B cell (primary cell): ENCODE measurements at regions not wholly inside any gene's neighbourhood (a gene's known extent, or its start where the extent isn't known, plus 50 kb on each side); places are given as distances from the start of the nearest gene placed in this dataset.

ENCODE experiments used
- ATAC-seq: fragments of 200-7000 bp; cut with Tn5 transposase; one replicate; pipeline ENCODE4 v1.10.0; 2021; ENCODE audit warnings: low read depth, mild to moderate bottlenecking, moderate number of reproducible peaks, moderate library complexity
- CTCF ChIA-PET: fragments of 350-600 bp; sonication (Branson Sonifier 250); formaldehyde crosslinking; loops from one replicate; lab custom pipeline; 2021; ENCODE audit warnings: antibody characterized with exemption, inconsistent platforms; lab: Charles Lee
- POLR2A ChIA-PET: fragments of 350-600 bp; sonication (Branson Sonifier 250); formaldehyde crosslinking; loops from one replicate; lab custom pipeline; 2021; ENCODE audit warnings: antibody characterized with exemption; lab: Charles Lee
- DNase-seq: peaks from one replicate; pipeline ENCODE4 v3.0.0; 2013
- H2AFZ ChIP-seq: 2 replicates; pipeline ENCODE4 v1.6.1; 2012; ENCODE audit warnings: mild to moderate bottlenecking, low read depth, low read length; ENCODE audit not compliant: insufficient read depth, poor library complexity, severe bottlenecking
- H3K27ac ChIP-seq, 2 donors: 1 replicate in 1 of 2; 2 replicates in 1 of 2; pipeline ENCODE4 v1.5.1; 2012 to 2013; ENCODE audit warnings: low read length in 2 of 2, mild to moderate bottlenecking in 2 of 2, moderate library complexity in 1 of 2
- H3K27me3 ChIP-seq, 4 experiments: fragments of 200-600 bp in 1 of 4; sonication (generic) in 1 of 4; replicated peaks in 1 of 4; 1 replicate in 2 of 4; 2 replicates in 2 of 4; pipeline versions ENCODE4 v1.6.1 to v1.7.0; 2013 to 2016; ENCODE audit warnings: low read length in 3 of 4, mild to moderate bottlenecking in 2 of 4, mixed read lengths in 1 of 4, moderate library complexity in 1 of 4; ENCODE audit not compliant: insufficient read depth in 4 of 4, control insufficient read depth in 3 of 4; ENCODE audit errors: control extremely low read depth in 1 of 4
- H3K36me3 ChIP-seq, 2 experiments: replicated peaks in 1 of 2; 1 replicate in 1 of 2; 2 replicates in 1 of 2; pipeline versions ENCODE4 v1.6.1 to v1.7.1; 2013; ENCODE audit warnings: low read length in 1 of 2; ENCODE audit not compliant: insufficient read depth in 2 of 2, control insufficient read depth in 1 of 2; ENCODE audit errors: control extremely low read depth in 1 of 2, extremely low read depth in 1 of 2
- H3K4me1 ChIP-seq, 2 donors: fragments of 200-600 bp in 1 of 2; sonication (generic) in 1 of 2; 1 replicate in 1 of 2; 2 replicates in 1 of 2; pipeline versions ENCODE4 v1.5.1 to v1.6.1; 2013 to 2017; ENCODE audit warnings: low read length in 2 of 2; ENCODE audit not compliant: control insufficient read depth in 2 of 2, insufficient read depth in 2 of 2
- H3K4me2 ChIP-seq: replicated peaks from 2 replicates; pipeline ENCODE3; 2012; ENCODE audit warnings: mild to moderate bottlenecking, low read depth, low read length; ENCODE audit not compliant: poor library complexity, severe bottlenecking
- H3K4me3 ChIP-seq, 5 experiments: fragments of 200-600 bp in 1 of 5; sonication (generic) in 1 of 5; 1 replicate in 3 of 5; 2 replicates in 2 of 5; pipeline versions ENCODE4 v1.5.1 to v1.7.0; 2011 to 2016; ENCODE audit warnings: low read length in 4 of 5, mild to moderate bottlenecking in 4 of 5, low read depth in 2 of 5, control low read depth in 1 of 5, moderate library complexity in 1 of 5; ENCODE audit not compliant: insufficient read depth in 1 of 5; ENCODE audit errors: control extremely low read depth in 1 of 5, extremely low read depth in 1 of 5
- H3K79me2 ChIP-seq: fragments of 200-600 bp; sonication (generic); one replicate; pipeline ENCODE4 v1.6.0; 2016; ENCODE audit warnings: low read length; ENCODE audit not compliant: control insufficient read depth, insufficient read depth
- H3K9ac ChIP-seq: fragments of 200-600 bp; sonication (generic); 2 replicates; pipeline ENCODE4 v1.6.1; 2017; ENCODE audit warnings: mild to moderate bottlenecking, low read length, moderate library complexity
- H3K9me3 ChIP-seq, 3 donors: one replicate each; pipeline versions ENCODE4 v1.6.1 to v1.7.1; 2013; ENCODE audit warnings: low read length in 2 of 3; ENCODE audit not compliant: control insufficient read depth in 2 of 3, insufficient read depth in 1 of 3; ENCODE audit errors: control extremely low read depth in 1 of 3
- H4K20me1 ChIP-seq: 2 replicates; pipeline ENCODE4 v1.6.0; 2012; ENCODE audit warnings: mild to moderate bottlenecking, low read length; ENCODE audit not compliant: insufficient read depth, control insufficient read depth, poor library complexity, severe bottlenecking
- H3K27ac Mint-ChIP-seq: one replicate; pipeline ENCODE4 v1.8.0; 2021; ENCODE audit warnings: mixed read lengths
- H3K27me3 Mint-ChIP-seq: one replicate; pipeline ENCODE4 v1.8.0; 2021; ENCODE audit warnings: mixed read lengths
- H3K4me1 Mint-ChIP-seq: one replicate; pipeline ENCODE4 v1.8.0; 2021; ENCODE audit warnings: mixed read lengths
- H3K4me3 Mint-ChIP-seq: one replicate; pipeline ENCODE4 v1.8.0; 2021; ENCODE audit warnings: mixed read lengths
- H3K9me3 Mint-ChIP-seq: one replicate; pipeline ENCODE4 v1.8.0; 2022; ENCODE audit warnings: mixed read lengths; ENCODE audit not compliant: insufficient read depth
- CTCF ChIP-seq: fragments of 200-600 bp; IDR thresholded peaks from one replicate; pipeline ENCODE4 v1.8.0; 2022; ENCODE audit warnings: antibody characterized with exemption, mild to moderate bottlenecking
- EZH2 ChIP-seq: IDR thresholded peaks from 2 replicates; pipeline ENCODE4 v1.6.1; 2012; ENCODE audit warnings: borderline replicate concordance, low read depth, mild to moderate bottlenecking, moderate library complexity, low read length; ENCODE audit not compliant: insufficient read depth, poor library complexity, severe bottlenecking
- WGBS: methylation state at CpG from one replicate; pipeline ENCODE4 v1.1.5; 2013; ENCODE audit warnings: missing lambda C conversion rate; ENCODE audit not compliant: insufficient coverage; 5-methylcytosine and 5-hydroxymethylcytosine counted together
- intact Hi-C: fragments of 100-400 bp; cut with micrococcal nuclease; formaldehyde crosslinking; loops from one replicate; pipeline ENCODE4 v1.10.0; 2022

GRCh38 chr21:38567335-38567969, 69.2 kb upstream of the ERG start:
- no peaks in the 10 kb centered on the region for H3K79me2 ChIP-seq
- POLR2A ChIA-PET, result no interaction called here
- Mint-ChIP-seq H3K4me1 (no peaks in the 10 kb centered on the region), H3K4me3 (no peak overlapping the region), H3K27ac (no peak overlapping the region), H3K9me3 (no peaks in the 10 kb centered on the region), H3K27me3 (peaks cover 4% of the 10 kb centered on the region)
- H3K27ac ChIP-seq, result no peak overlapping the region
- no peaks in the 10 kb centered on the region for H4K20me1 ChIP-seq
- no peaks in the 10 kb centered on the region for H3K27me3 ChIP-seq
- no peaks in the 10 kb centered on the region for H3K36me3 ChIP-seq
- 97% methylated on average over 13 of the region's 17 CpGs for WGBS
- CTCF ChIA-PET, result no interaction called here
- no peak overlapping the region for H3K9ac ChIP-seq
- H3K9me3 ChIP-seq, result peaks cover 0 to 5% (median 0%) of the 10 kb centered on the region in 3 donors
- ATAC-seq, result no peak
- H3K4me3 ChIP-seq, result no peak overlapping the region
- H2AFZ ChIP-seq, result no peak overlapping the region
- intact Hi-C loops, result no loop called here
- no peaks in the 10 kb centered on the region for H3K4me1 ChIP-seq
- no peak overlapping the region for H3K4me2 ChIP-seq
- TF ChIP-seq CTCF (no peak), EZH2 (no peak)
- no peak for DNase-seq

GRCh38 chr21:38567970-38568360, 69.7 kb upstream of the ERG start:
- no peak for DNase-seq
- WGBS, result 100% methylated on average over 2 of the region's 7 CpGs
- Histone ChIP-seq H2AFZ (no peak overlapping the region), H3K27ac (no peak overlapping the region), H3K9me3 (peaks cover 0 to 5% (median 0%) of the 10 kb centered on the region in 3 donors), H3K79me2 (no peaks in the 10 kb centered on the region), H3K27me3 (no peaks in the 10 kb centered on the region), H3K9ac (no peak overlapping the region), H3K4me2 (no peak overlapping the region), H4K20me1 (no peaks in the 10 kb centered on the region), H3K4me3 (no peak overlapping the region), H3K4me1 (no peaks in the 10 kb centered on the region), H3K36me3 (no peaks in the 10 kb centered on the region)
- TF ChIP-seq EZH2 (no peak), CTCF (no peak)
- Mint-ChIP-seq H3K27ac (no peak overlapping the region), H3K9me3 (no peaks in the 10 kb centered on the region), H3K4me3 (no peak overlapping the region), H3K4me1 (no peaks in the 10 kb centered on the region), H3K27me3 (peaks cover 4% of the 10 kb centered on the region)
- intact Hi-C loops, result no loop called here
- CTCF ChIA-PET, result no interaction called here
- no peak for ATAC-seq
- POLR2A ChIA-PET, result no interaction called here
